ENCODE measurements at regions not wholly inside any gene's neighbourhood (a gene's known extent, or its start where the extent isn't known, plus 50 kb on each side); places are given as distances from the start of the nearest gene placed in this dataset.

DNA sequence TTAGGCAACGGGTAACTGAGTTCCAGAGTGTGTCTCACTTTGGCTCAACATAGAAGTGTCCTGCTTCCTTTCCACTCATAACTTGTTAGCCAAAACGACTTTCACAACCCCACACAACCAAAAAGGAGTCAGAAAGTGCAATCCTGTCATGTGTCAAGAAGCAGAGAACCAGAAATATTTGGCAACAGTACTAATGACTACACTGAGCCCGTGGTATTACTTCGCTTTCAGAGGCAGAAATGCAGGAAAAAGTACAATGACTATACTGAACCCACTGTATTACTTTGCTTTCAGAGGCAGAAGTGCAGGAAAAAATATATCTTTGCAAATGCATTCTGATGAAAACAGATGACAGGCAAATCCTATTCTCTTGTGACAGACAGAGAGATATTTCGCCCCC, 484.6 kb downstream of the KIF2B start:
- TF ChIP-seq, protein P1, sequence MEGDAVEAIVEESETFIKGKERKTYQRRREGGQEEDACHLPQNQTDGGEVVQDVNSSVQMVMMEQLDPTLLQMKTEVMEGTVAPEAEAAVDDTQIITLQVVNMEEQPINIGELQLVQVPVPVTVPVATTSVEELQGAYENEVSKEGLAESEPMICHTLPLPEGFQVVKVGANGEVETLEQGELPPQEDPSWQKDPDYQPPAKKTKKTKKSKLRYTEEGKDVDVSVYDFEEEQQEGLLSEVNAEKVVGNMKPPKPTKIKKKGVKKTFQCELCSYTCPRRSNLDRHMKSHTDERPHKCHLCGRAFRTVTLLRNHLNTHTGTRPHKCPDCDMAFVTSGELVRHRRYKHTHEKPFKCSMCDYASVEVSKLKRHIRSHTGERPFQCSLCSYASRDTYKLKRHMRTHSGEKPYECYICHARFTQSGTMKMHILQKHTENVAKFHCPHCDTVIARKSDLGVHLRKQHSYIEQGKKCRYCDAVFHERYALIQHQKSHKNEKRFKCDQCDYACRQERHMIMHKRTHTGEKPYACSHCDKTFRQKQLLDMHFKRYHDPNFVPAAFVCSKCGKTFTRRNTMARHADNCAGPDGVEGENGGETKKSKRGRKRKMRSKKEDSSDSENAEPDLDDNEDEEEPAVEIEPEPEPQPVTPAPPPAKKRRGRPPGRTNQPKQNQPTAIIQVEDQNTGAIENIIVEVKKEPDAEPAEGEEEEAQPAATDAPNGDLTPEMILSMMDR (IDR thresholded peaks at IDR 0.05): no peak
- TF ChIP-seq POLR2AphosphoS5 (IDR thresholded peaks at IDR 0.05) (no peak), EP300 (IDR thresholded peaks at IDR 0.05) (no peak)
